ENCODE measurements at regions not wholly inside any gene's neighbourhood (a gene's known extent, or its start where the extent isn't known, plus 50 kb on each side); places are given as distances from the start of the nearest gene placed in this dataset.

DNA sequence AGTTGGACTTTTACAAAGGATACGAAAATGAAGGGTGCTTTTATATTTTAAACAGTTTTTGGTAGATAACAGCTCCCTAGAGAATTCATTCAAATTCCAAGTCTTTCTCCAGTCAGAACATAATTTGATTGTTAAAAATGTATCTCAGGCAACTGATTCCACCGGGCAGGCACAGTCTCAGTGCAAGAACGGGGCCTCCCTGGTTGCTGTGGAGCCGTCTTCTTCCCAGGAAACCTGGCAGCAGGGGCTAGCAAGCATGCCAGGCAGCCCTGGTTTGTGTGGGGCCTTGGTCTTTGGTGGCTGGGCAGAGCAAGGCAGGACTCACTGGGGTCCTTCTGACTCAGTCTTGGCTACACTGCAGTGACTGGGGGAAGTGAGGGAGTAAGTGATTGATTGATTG is 143.5 kb downstream of the NXNL2 start:
- TF ChIP-seq POLR2AphosphoS5 (IDR thresholded peaks at IDR 0.05; ENCODE audit: low read depth, low read length) (no peak), POLR2A (IDR thresholded peaks at IDR 0.05; ENCODE audit: low read depth, low read length) (no peak), TAF1 (IDR thresholded peaks at IDR 0.05; ENCODE audit: low read depth, low read length) (no peak), POU2F2 (IDR thresholded peaks at IDR 0.05; ENCODE audit: low read depth, low read length) (no peak), SPI1 (IDR thresholded peaks at IDR 0.05; ENCODE audit: low read depth, low read length) (no peak), PAX5 (IDR thresholded peaks at IDR 0.05; ENCODE audit: insufficient read depth, low read length, severe bottlenecking) (no peak)

Measured in GM12891 (cell line).